Medulla oblongata (tissue), 1 donor: ENCODE measurements at regions not wholly inside any gene's neighbourhood (a gene's known extent, or its start where the extent isn't known, plus 50 kb on each side); places are given as distances from the start of the nearest gene placed in this dataset.
"Not testable (repeated sequence)": the region's sequence is repeated elsewhere in the genome, so short reads cannot be mapped to it uniquely, and the experiment has no call there.

Experiments
- DNase-seq: peaks from one replicate; pipeline ENCODE4 v3.0.0-alpha.2; 2015; ENCODE audit errors: extremely low spot score

DNA sequence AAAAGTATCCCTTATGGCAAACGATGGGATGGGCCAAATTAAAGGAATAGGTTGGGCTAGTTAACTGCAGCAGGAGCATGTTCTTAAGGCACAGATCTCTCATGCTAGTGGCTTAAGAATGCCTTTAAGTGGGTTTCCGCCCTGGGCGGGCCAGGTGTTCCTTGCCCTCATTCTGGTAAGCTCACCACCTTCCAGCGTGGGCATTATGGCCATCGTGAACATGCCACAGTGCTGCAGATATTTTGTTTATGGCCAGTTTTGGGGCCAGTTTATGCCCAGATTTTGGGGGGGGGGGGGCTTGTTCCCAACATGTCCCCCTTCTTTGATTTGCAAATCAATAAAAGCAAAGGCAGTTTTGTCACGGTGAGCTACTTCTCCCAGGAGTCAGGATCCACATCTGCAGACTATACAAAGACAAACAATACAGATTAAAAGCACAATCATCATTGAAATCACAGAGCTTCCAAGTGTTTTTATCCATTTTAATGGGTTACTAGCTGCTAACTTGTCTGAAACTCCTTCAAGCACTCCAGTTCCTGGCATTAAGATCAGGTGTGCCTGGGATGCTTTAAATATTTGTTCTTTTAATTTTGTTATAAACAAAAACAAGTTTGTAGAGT lies 563.3 kb upstream of the MBL2 start:
- not testable (repeated sequence) for DNase-seq

DNA sequence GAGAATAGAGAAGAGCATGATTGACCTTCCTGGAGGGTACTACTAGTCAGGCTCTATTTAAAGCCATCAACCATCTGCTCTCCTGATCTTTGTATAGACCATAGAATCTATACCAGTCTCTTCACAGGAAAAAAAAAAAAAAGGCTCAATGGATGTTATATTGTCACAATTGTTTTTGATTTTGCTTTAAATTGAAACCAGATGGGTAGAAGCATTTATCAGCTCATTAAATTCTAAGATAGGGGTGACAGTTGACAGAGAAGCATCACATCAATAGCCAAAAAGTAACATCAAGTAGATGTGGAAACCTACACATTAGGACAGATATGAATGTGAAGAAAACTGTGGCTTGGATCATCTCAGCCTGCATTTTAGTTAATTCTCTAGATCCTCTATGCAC lies 558.9 kb upstream of the MBL2 start:
- no peak for DNase-seq

GRCh38 chr10:53326401-53327305 lies 554.1 kb upstream of the MBL2 start:
- not testable (repeated sequence) for DNase-seq

- DNase-seq: no peak
These were observed 552.5 kb upstream of the MBL2 start for GRCh38 chr10:53325066-53325465.

DNA sequence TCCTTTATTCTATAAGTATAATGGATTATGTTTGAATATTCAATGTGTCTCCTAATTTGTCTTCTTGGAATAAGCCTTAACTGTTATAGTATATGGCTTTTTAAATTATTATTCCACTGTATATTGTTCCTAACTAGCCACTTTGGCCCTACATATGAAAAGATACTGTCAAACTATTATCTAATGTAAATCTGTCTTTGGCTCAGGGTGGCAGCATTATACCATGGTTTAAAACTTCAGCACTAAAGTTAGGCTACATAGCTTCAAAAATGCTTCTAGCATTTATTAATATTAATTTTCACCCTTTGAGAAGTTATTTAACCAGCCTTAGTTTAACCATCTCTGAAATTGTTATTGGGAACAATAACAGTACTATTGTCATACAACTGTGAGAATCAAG lies 543.1 kb upstream of the MBL2 start:
- DNase-seq: no peak

- no peak for DNase-seq
These were observed 542.3 kb upstream of the MBL2 start for GRCh38 chr10:53314876-53315275.

DNA sequence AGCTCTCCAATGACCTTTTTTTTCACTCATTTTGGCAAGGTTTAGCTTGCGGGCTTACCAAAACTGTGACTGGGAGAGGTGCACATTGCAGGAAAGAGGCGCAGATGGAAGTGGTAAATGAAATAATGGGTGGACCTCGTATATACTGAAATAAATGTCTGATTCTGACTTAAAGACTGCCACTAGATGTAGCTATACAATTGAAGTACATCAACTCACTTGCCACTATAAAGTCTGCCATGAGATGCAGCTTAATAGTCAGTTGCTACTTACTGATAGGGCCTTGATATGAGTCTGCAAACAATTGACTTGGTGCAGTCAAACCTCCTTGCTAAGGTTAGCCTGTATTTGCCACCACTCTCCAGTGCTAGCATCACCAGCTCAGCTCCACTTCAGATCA lies 525.9 kb upstream of the MBL2 start:
- no peak for DNase-seq

- no peak for DNase-seq
These were observed 512.1 kb upstream of the MBL2 start for GRCh38 chr10:53284615-53285182.

DNA sequence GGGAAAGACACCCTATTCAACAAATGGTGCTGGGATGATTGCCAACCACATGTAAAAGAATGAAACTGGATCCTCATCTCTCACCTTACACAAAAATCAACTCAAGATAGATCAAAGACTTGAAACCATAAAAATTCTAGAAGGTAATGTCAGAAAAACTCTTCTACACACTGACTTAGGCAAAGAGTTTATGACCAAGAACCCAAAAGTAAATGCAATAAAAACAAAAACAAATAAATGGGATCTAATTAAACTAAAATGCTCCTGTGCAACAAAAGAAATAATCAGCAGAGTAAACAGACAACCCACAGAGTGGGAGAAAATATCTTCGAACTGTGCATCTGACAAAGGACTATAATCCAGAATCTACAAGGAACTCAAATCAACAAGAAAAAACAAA lies 504.2 kb upstream of the MBL2 start:
- no peak for DNase-seq

GRCh38 chr10:53269482-53269881 lies 496.9 kb upstream of the MBL2 start:
- DNase-seq: no peak

DNA sequence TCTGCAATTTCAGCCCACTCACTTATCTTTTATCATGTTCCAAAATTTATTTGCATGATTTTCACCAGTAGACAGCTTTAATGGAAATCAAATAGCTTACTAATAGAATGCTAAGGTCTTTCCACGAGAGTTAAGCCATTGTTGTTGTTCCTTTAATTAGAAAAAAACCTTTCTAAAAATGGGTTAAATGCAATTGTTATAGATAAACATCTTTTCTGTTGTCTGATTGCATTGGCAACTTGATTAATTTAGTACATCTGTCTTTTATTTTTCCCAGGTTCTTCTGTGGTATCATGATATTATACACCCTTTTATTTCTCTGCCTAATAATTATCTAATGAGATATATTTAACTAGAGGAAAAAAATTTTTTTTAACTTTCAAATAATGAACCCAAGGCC lies 487.6 kb upstream of the MBL2 start:
- no peak for DNase-seq

DNA sequence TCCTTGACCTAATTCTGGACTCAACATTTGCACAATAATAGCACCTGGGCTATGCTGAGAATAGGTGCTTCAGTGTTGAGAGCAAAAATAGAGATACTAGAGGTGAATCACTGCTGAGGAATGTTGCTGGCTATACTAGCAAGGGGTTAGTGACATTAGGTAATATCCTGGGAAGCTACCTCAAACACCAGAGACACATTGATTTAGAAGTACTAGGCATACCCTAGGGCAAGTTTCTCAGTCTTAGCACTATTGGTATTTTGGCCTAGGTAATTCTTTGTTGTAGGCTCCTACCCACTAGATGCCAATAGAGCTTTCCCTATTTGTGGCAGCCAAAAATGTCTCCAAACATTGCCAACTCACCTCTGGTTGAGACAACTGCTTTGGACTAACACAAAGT lies 484.0 kb upstream of the MBL2 start:
- no peak for DNase-seq

DNA sequence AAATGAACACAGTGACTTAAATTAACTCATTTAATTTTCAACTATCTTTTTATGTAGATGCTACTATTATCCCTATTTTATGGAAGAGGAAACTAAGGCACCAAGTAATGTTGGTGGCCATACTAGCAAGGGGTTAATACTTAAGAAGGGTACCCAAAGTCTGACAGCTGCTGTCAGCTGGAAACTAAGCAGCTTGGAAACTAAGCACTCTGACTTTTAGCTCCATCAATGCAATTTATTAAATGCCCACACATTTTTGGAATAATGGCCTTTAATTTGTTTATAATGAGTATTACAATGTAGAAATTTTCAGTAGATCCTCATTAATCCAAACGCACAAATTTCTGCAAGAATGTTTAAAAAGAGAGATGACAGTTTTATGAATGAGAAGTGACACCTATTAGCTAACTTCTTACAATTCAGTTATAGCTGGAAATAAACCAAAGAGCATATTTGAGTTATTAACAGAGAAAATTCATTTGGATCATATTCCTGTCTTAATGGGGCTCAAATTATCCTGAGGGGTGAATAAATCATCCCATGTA lies 483.1 kb upstream of the MBL2 start:
- DNase-seq: no peak

DNA sequence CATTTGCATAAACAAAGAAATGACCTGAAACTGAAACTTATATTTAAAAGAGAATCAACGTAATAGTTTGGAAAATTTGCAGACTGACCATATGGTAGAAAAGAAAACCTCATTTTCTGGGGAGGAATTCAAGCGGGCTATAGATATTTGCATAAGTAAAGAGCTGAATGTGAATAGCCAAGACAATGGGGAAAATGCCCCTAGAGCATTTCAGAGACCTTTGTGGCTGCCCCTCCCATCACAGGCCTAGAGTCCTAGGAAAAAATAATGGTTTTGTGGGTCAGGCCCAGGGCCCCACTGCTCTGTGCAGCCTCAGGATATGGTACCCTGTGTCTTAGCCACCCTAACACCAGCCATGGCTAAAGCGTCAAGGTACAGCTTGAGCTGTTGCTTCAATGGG lies 480.6 kb upstream of the MBL2 start:
- no peak for DNase-seq

DNA sequence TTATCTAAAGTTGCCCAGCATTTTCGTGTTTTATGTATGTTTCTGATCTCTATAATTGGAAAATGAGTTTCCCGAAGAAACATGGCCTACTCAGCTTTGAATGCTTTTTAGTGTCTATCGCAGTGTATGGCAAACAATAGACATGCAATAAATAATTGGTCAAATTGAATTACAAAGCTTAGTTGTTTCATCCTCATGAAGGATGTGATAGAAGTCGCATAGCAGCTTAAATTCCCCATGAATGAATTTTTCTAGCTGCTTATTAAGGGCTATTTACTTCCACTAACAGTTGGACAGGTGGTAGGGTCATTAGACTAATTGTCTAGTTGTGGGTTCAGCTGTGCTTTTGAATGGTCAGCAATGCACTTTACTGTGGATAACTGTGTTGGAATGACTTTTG lies 467.3 kb upstream of the MBL2 start:
- no peak for DNase-seq

GRCh38 chr10:53236941-53237340 lies 464.4 kb upstream of the MBL2 start:
- DNase-seq: no peak

- no peak for DNase-seq
These were observed 461.2 kb upstream of the MBL2 start for GRCh38 chr10:53233749-53234148.

DNA sequence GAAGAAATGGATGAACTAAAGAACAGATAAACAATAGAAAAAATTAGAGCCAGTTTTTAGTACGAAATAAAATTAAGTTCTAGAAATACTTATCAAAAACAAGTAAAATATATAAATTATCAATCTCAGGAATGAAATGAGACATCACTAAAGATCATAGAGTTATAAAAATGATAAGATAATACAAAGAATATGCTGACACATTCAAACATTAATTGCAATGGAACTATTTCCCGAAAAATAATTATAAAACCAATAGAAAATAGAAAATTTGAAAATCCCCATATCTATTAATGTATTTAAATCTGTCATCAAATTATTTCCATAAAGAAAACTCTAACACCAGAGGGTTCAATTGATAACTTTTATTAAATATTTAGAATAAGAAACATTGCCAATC lies 458.1 kb upstream of the MBL2 start:
- DNase-seq: no peak

- no peak for DNase-seq
These were observed 451.3 kb upstream of the MBL2 start for GRCh38 chr10:53223851-53224250.

DNA sequence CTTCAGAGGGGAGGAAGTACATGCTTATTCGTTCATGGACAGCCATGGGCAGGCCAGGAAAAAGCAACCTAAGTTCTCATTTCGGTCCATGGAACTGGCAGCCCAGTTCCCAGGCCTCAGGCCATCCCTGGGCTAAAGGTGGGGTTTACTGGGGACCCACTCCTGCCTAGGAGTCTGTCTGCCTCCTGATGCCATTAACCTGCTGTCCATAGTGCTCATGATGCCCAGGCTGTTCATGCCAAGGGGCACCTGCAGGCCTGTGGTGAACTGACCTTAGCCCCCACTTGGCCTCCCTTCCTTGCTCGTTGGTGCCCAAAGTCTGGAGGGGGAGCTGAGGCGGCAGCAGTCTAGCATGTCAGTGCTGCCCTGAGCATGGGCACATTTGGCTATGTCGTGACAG lies 450.2 kb upstream of the MBL2 start:
- DNase-seq: no peak

- DNase-seq: no peak
These were observed 437.5 kb upstream of the MBL2 start for GRCh38 chr10:53209944-53210611.

- DNase-seq: no peak
These were observed 411.1 kb upstream of the MBL2 start for GRCh38 chr10:53183733-53184132.
